Endothelial cell of umbilical vein (primary cell): ENCODE measurements at regions not wholly inside any gene's neighbourhood (a gene's known extent, or its start where the extent isn't known, plus 50 kb on each side); places are given as distances from the start of the nearest gene placed in this dataset.

Source experiments
- BruUV-seq: library from RNA; stranded (reverse); fragments of 400-500 nt; replicated peaks from 2 replicates; lab custom pipeline; 2021; lab: Mats Ljungman, UMichigan
- CTCF ChIA-PET: fragments of 300-600, 350-600 bp; sonication (Branson Sonifier 250); formaldehyde crosslinking; loops from one replicate; lab custom pipeline; 2021; ENCODE audit warnings: antibody characterized with exemption, inconsistent platforms; lab: Charles Lee
- POLR2A ChIA-PET: fragments of 300-600, 350-600 bp; sonication (Branson Sonifier 250); formaldehyde crosslinking; loops from one replicate; lab custom pipeline; 2021; ENCODE audit warnings: antibody characterized with exemption, inconsistent platforms; lab: Charles Lee
- DNase-seq: peaks from one replicate; pipeline ENCODE4 v3.0.0-alpha.2; 2011; ENCODE audit warnings: low read depth, low spot score
- FAIRE-seq: peaks from 2 replicates; lab custom pipeline; 2011; peaks lifted over from hg19 to GRCh38; lab: Jason Lieb, UNC
- H2AFZ ChIP-seq: 2 replicates; pipeline ENCODE4 v1.6.0; 2012; ENCODE audit warnings: low read depth, low read length, control low read depth, inconsistent platforms
- H3K27ac ChIP-seq: 2 replicates; pipeline ENCODE4 v1.5.1; 2011; ENCODE audit warnings: low read depth, mild to moderate bottlenecking, control low read depth, low read length, moderate library complexity; ENCODE audit not compliant: insufficient read depth
- H3K27me3 ChIP-seq, 2 experiments: 2 replicates each; pipeline versions ENCODE4 v1.6.0 to v1.6.1; 2011; ENCODE audit warnings: low read length in 2 of 2, mixed read lengths in 1 of 2; ENCODE audit not compliant: control insufficient read depth in 2 of 2, insufficient read depth in 2 of 2
- H3K36me3 ChIP-seq, 2 experiments: 2 replicates in 1 of 2; 3 replicates in 1 of 2; pipeline ENCODE4 v1.5.1; 2011; ENCODE audit warnings: low read length in 2 of 2, mild to moderate bottlenecking in 1 of 2, moderate library complexity in 1 of 2; ENCODE audit not compliant: control insufficient read depth in 2 of 2, insufficient read depth in 2 of 2; ENCODE audit errors: extremely low read depth in 1 of 2
- H3K4me1 ChIP-seq: 3 replicates; pipeline ENCODE4 v1.5.1; 2011; ENCODE audit warnings: mild to moderate bottlenecking, low read length; ENCODE audit not compliant: control insufficient read depth, insufficient read depth; ENCODE audit errors: extremely low read depth
- H3K4me2 ChIP-seq: 2 replicates; pipeline ENCODE4 v1.6.1; 2011; ENCODE audit warnings: low read length, control low read depth, mixed read lengths; ENCODE audit not compliant: insufficient read depth
- H3K4me3 ChIP-seq, 3 experiments: fragments of 200-600 bp in 1 of 3; sonication (generic), shearing (Covaris generic) in 1 of 3; replicated peaks in 1 of 3; 2 replicates each; pipeline ENCODE4 v1.5.1; 2011 to 2016; ENCODE audit warnings: control low read depth in 3 of 3, low read length in 3 of 3, mild to moderate bottlenecking in 2 of 3, inconsistent platforms in 1 of 3, low read depth in 1 of 3, moderate library complexity in 1 of 3; ENCODE audit not compliant: insufficient read depth in 1 of 3
- H3K79me2 ChIP-seq: 2 replicates; pipeline ENCODE4 v1.6.0; 2012; ENCODE audit warnings: low read length, inconsistent platforms; ENCODE audit not compliant: control insufficient read depth, insufficient read depth
- H3K9ac ChIP-seq: replicated peaks from 2 replicates; pipeline ENCODE3; 2011; ENCODE audit warnings: low read length, control low read depth; ENCODE audit not compliant: insufficient read depth; ENCODE audit errors: extremely low read depth
- H3K9me1 ChIP-seq: replicated peaks from 3 replicates; pipeline ENCODE4 v1.6.0; 2011; ENCODE audit warnings: mild to moderate bottlenecking, low read length; ENCODE audit not compliant: control insufficient read depth, insufficient read depth; ENCODE audit errors: extremely low read depth
- H3K9me3 ChIP-seq: replicated peaks from 2 replicates; pipeline ENCODE4 v1.5.1; 2012; ENCODE audit warnings: low read length, inconsistent platforms; ENCODE audit not compliant: control insufficient read depth, insufficient read depth
- H4K20me1 ChIP-seq: replicated peaks from 2 replicates; pipeline ENCODE3; 2011; ENCODE audit warnings: mild to moderate bottlenecking, low read length; ENCODE audit not compliant: control insufficient read depth, insufficient read depth; ENCODE audit errors: extremely low read depth
- CTCF ChIP-seq, 2 donors: IDR thresholded peaks; 1 replicate in 1 of 2; 2 replicates in 1 of 2; pipeline ENCODE4 v1.5.1; 2011; ENCODE audit warnings: low read length in 2 of 2, mild to moderate bottlenecking in 2 of 2, moderate library complexity in 2 of 2, control low read depth in 1 of 2, inconsistent platforms in 1 of 2, low read depth in 1 of 2; ENCODE audit not compliant: insufficient read depth in 1 of 2; ENCODE audit errors: extremely low read depth in 1 of 2
- EZH2 ChIP-seq: IDR thresholded peaks from 2 replicates; pipeline ENCODE4 v1.6.1; 2012; ENCODE audit warnings: borderline replicate concordance, low read depth, mild to moderate bottlenecking, moderate library complexity, low read length, inconsistent platforms; ENCODE audit not compliant: severe bottlenecking
- FOS ChIP-seq: IDR thresholded peaks from 2 replicates; pipeline ENCODE4 v1.6.1; 2011; ENCODE audit warnings: mild to moderate bottlenecking, low read length, moderate library complexity, borderline replicate concordance; ENCODE audit not compliant: insufficient read depth
- GATA2 ChIP-seq: IDR thresholded peaks from 2 replicates; pipeline ENCODE4 v1.7.0; 2011; ENCODE audit warnings: low read depth, mild to moderate bottlenecking, moderate library complexity, mixed read lengths, low read length; ENCODE audit not compliant: insufficient read length, insufficient read depth
- JUN ChIP-seq: IDR thresholded peaks from 2 replicates; pipeline ENCODE4 v1.6.1; 2011; ENCODE audit warnings: borderline replicate concordance, low read depth; ENCODE audit not compliant: insufficient read length, insufficient read depth
- MAX ChIP-seq: IDR thresholded peaks from 2 replicates; pipeline ENCODE4 v1.6.1; 2011; ENCODE audit not compliant: insufficient read depth, insufficient read length
- MYC ChIP-seq: IDR thresholded peaks from one replicate; pipeline ENCODE4 v1.6.1; 2011; ENCODE audit warnings: mild to moderate bottlenecking, low read depth, low read length
- POLR2AphosphoS5 ChIP-seq: IDR thresholded peaks from 2 replicates; pipeline ENCODE4 v1.6.1; 2012; ENCODE audit warnings: low read depth, mild to moderate bottlenecking, control low read depth, low read length, moderate library complexity; ENCODE audit not compliant: insufficient read depth
- dilution Hi-C: fragments of 300-500 bp; cut with MboI; formaldehyde crosslinking; loops from one replicate; pipeline ENCODE4 v1.15.0; 2019; ENCODE audit warnings: low sequenced_read_pairs; ENCODE audit not compliant: extremely low pct_ligation_motif_present
- intact Hi-C: fragments of 100-400 bp; cut with micrococcal nuclease; formaldehyde crosslinking; loops from one replicate; pipeline ENCODE4 v1.10.0; 2022

- dilution Hi-C loops (no loop called here), intact Hi-C loops (no loop called here)
- CTCF ChIA-PET, result no interaction called here
- no peaks in the 10 kb centered on the region for H4K20me1 ChIP-seq
- H3K9me1 ChIP-seq, result no peaks in the 10 kb centered on the region
- DNase-seq (no peak), FAIRE-seq (no peak)
- H3K36me3 ChIP-seq, result no peaks in the 10 kb centered on the region
- no peaks in the 10 kb centered on the region for H3K4me1 ChIP-seq
- no peak overlapping the region for H3K9ac ChIP-seq
- H3K27me3 ChIP-seq, result no peaks in the 10 kb centered on the region
- TF ChIP-seq JUN, result no peak
- no peak for TF ChIP-seq GATA2
- TF ChIP-seq POLR2AphosphoS5, result no peak
- TF ChIP-seq MYC, result no peak
- TF ChIP-seq FOS, result no peak
- no peak for TF ChIP-seq EZH2
- no peak for TF ChIP-seq CTCF (IDR thresholded peaks at IDR 0.05; ENCODE audit: extremely low read depth in 1 of 2, insufficient read depth in 1 of 2, low read depth in 1 of 2, low read length in 2 of 2)
- no peak for TF ChIP-seq MAX
- H3K4me3 ChIP-seq, result no peak overlapping the region
- no TSS peak for BruUV-seq
- no peak overlapping the region for H3K4me2 ChIP-seq
- no peaks in the 10 kb centered on the region for H3K79me2 ChIP-seq
- POLR2A ChIA-PET, result no interaction called here
- no peak overlapping the region for H3K27ac ChIP-seq
- no peak overlapping the region for H2AFZ ChIP-seq
- H3K9me3 ChIP-seq, result peaks cover 5% of the 10 kb centered on the region
Measured at GRCh38 chr22:49235463-49236300, 592.0 kb downstream of the BRD1 start.
